ENCODE measurements at regions not wholly inside any gene's neighbourhood (a gene's known extent, or its start where the extent isn't known, plus 50 kb on each side); places are given as distances from the start of the nearest gene placed in this dataset.

DNA sequence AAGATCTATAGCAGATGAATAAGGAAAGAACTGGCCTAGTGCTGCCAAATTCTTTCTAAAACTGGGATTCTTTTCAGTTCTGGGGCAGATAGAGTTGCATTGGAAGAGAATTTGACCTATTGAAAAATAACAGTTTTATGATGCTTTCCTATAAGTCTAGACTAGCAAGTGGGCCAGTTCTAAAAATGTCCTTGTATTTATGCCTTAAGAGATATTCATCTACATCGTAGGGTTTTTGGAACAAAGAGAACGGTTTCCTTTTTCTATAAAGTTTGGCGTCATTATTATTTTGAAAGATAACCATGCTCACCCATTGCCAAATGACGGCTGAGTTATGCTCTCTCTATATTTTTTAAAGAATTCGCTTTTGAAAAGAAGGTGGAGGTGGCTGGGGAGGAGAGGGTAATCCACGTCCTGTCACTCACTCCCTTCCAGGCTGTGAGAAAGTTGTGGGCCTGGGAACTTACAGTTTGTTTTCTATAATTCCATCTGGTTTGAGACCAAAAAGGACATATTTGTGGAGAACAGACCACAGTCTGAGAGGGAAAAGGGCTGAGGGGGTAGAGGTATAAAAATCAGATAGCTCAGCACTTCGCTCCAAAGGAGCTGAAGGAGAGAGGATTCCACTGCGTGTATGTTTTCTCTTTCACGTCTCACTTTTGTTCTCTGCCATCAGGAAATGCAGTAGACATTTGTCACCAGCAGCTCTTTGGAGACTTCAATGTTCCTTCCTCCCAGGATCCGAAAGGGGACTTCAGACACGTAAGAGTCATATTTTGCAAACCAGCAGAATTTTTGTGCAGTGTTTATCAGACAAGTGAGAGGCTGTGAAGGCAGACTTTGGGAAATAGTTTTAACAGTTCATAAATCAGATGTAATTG lies 281.9 kb upstream of the FN1 start:
- TF ChIP-seq, protein P1, sequence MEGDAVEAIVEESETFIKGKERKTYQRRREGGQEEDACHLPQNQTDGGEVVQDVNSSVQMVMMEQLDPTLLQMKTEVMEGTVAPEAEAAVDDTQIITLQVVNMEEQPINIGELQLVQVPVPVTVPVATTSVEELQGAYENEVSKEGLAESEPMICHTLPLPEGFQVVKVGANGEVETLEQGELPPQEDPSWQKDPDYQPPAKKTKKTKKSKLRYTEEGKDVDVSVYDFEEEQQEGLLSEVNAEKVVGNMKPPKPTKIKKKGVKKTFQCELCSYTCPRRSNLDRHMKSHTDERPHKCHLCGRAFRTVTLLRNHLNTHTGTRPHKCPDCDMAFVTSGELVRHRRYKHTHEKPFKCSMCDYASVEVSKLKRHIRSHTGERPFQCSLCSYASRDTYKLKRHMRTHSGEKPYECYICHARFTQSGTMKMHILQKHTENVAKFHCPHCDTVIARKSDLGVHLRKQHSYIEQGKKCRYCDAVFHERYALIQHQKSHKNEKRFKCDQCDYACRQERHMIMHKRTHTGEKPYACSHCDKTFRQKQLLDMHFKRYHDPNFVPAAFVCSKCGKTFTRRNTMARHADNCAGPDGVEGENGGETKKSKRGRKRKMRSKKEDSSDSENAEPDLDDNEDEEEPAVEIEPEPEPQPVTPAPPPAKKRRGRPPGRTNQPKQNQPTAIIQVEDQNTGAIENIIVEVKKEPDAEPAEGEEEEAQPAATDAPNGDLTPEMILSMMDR (conservative IDR thresholded peaks at IDR 0.05; ENCODE audit: low read depth) = no peak
- no peak overlapping the region for H3K27ac ChIP-seq
- no peak for DNase-seq (ENCODE audit: low spot score)
- ChIA-PET CTCF (no interaction called here), POLR2A (ENCODE audit: low non-redundant PET) (no interaction called here)

GRCh38 chr2:215716956-215717355 lies 281.1 kb upstream of the FN1 start:
- H3K27ac ChIP-seq = no peak overlapping the region
- TF ChIP-seq, protein P1 (conservative IDR thresholded peaks at IDR 0.05; ENCODE audit: low read depth) = no peak
- ChIA-PET POLR2A (ENCODE audit: low non-redundant PET) (no interaction called here), CTCF (no interaction called here)
- DNase-seq (ENCODE audit: low spot score) = no peak

DNA sequence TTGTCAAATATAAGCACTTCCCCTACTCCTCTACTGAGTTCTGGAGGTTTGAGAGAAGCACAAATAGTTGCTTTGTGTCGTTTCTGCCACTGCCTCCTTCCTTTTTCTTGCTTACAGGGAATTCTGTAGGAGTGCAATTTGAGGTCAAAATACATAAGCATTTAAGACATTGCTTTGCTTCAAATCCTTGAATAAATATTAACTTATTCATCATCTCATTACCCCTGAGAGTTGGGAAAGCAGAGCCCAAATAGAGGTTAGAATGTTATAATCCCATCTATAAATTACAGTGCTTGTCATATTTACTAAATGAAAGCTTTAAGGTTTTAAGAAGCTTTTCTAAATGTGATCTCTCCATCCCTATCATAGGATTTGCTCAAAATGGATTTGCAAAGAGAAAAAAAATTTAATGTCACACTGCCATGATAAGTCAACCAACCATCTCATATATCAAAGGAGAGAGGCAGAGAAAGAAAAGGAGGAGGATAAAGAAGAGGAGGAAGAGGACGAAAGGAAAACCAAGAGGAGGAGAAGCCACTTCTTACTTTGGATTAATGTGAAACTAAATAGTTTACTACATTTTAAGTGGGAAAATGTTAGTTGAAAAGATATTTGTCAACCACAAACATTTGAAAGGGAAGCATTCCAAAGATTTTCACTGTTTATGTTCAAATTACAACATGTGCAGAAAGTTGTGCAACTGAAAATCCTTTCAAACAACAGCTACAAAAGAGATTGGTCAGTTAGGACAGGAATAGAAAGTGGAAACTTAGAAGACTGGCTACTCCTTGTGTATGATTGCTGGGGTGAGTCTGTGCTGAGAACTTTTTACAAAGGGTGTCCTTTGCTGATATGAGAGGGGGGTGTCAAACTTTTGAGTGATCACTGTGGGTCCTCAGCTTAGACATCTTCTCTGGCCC lies 277.3 kb upstream of the FN1 start:
- H3K27ac ChIP-seq = no peak overlapping the region
- ChIA-PET POLR2A (ENCODE audit: low non-redundant PET) (no interaction called here), CTCF (no interaction called here)

GRCh38 chr2:215712219-215712868 lies 276.5 kb upstream of the FN1 start:
- ChIA-PET POLR2A (ENCODE audit: low non-redundant PET) (no interaction called here), CTCF (no interaction called here)
- no peak overlapping the region for H3K27ac ChIP-seq
- no peak for DNase-seq (ENCODE audit: low spot score)
- TF ChIP-seq, protein P1 (conservative IDR thresholded peaks at IDR 0.05; ENCODE audit: low read depth) = no peak

More for the DNA sequence above, 277.3 kb upstream of the FN1 start:
- TF ChIP-seq, protein P1 (conservative IDR thresholded peaks at IDR 0.05; ENCODE audit: low read depth) = no peak
- DNase-seq (ENCODE audit: low spot score) = no peak

DNA sequence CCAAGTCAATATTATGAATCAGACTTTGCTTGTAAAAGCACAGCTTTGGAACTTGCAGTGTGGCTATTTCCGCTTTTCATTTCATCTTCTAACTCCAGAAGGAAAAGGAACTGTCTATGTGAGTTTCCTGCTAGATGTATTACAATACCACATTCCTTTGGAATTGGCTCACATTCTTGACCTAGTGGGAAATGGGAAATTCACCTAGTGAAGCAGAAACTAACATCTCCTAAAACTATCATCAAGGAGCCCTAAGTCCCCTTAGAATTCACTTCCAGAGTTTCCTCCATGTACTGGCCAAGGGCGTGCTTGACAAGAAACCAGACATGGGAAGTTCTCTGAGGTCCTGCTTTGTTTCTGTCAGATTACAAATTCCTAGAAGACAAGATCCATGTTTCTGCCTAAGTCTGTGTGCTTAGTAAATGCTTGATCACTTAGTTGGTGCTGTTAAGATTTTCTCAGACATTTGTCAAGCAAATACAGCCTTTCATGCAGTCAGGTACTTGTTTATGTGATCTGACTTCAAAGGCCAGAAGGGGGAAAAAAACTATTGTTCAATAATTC lies 275.7 kb upstream of the FN1 start:
- no peak for DNase-seq (ENCODE audit: low spot score)
- TF ChIP-seq, protein P1 (conservative IDR thresholded peaks at IDR 0.05; ENCODE audit: low read depth) = no peak
- ChIA-PET CTCF (no interaction called here), POLR2A (ENCODE audit: low non-redundant PET) (no interaction called here)
- no peak overlapping the region for H3K27ac ChIP-seq

DNA sequence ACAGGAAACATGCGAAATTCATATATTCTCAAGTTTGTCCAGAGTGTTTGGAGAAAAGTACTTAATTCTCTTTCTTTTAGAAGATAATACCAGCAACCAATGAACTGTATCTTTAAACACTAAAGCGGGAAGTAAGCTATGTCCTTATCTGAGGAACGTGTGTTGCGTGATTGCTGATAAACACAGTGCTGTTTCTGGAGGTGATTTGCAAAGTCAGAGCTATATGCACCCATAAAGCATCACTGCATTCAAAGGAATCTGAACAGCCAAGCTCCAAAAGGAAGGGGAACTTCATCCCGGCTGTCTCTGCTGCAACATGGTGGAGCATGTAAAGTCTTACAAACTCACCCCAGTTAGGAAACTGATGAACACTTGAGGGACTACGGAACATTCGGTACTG lies 271.7 kb upstream of the FN1 start:
- ChIA-PET POLR2A (ENCODE audit: low non-redundant PET) (no interaction called here), CTCF (no interaction called here)
- H3K27ac ChIP-seq = no peak overlapping the region
- TF ChIP-seq, protein P1 (conservative IDR thresholded peaks at IDR 0.05; ENCODE audit: low read depth) = no peak
- DNase-seq (ENCODE audit: low spot score) = no peak
